ENCODE measurements at regions not wholly inside any gene's neighbourhood (a gene's known extent, or its start where the extent isn't known, plus 50 kb on each side); places are given as distances from the start of the nearest gene placed in this dataset.

- Mint-ChIP-seq H3K27ac (no peak overlapping the region), H3K9me3 (peaks cover 43 to 51% of the 10 kb centered on the region in 2 experiments), H3K27me3 (ENCODE audit: low read depth) (peaks cover 60% of the 10 kb centered on the region), H3K4me3 (no peak overlapping the region), H3K36me3 (ENCODE audit: insufficient read depth in 1 of 3, low read depth in 3 of 3) (peaks cover 0 to 13% (median 4%) of the 10 kb centered on the region in 3 experiments; a peak in 2 of 7 replicates), H3K4me1 (no peaks in the 10 kb centered on the region)
- Histone ChIP-seq H3K79me1 (ENCODE audit: insufficient read depth, low read depth, low read length, poor library complexity, severe bottlenecking) (no peaks in the 10 kb centered on the region), H2AK5ac (ENCODE audit: insufficient read length, low read length) (no peak overlapping the region), H3K9me3 (ENCODE audit: control insufficient read depth, low read depth, low read length) (peaks cover 6% of the 10 kb centered on the region), H3K4ac (ENCODE audit: low read depth, low read length) (no peak overlapping the region), H4K5ac (ENCODE audit: insufficient read length, low read depth, low read length) (no peak overlapping the region), H2AFZ (ENCODE audit: low read length) (no peak overlapping the region), H4K8ac (replicated peaks; ENCODE audit: insufficient read length, low read depth, low read length) (no peak overlapping the region), H3K27me3 (ENCODE audit: insufficient read depth, low read length) (no peaks in the 10 kb centered on the region), H3K56ac (ENCODE audit: insufficient read length, low read depth, low read length) (no peak overlapping the region), H3T11ph (ENCODE audit: low read length) (no peak overlapping the region), H3K79me2 (ENCODE audit: insufficient read depth, low read length) (no peaks in the 10 kb centered on the region), H2BK120ac (ENCODE audit: low read depth, low read length, poor library complexity, severe bottlenecking) (no peak overlapping the region), H3K14ac (ENCODE audit: insufficient read depth, low read length) (no peak overlapping the region), H3K4me2 (ENCODE audit: insufficient read depth, insufficient read length, low read length) (no peak overlapping the region), H3K23me2 (ENCODE audit: insufficient read length, low read depth, low read length, poor library complexity, severe bottlenecking) (no peaks in the 10 kb centered on the region), H2BK5ac (ENCODE audit: insufficient read length, low read length) (no peak overlapping the region), H4K91ac (ENCODE audit: insufficient read length, low read depth, low read length) (no peak overlapping the region), H3K9ac (ENCODE audit: extremely low read depth, insufficient read length, low read length) (no peak overlapping the region), H2BK20ac (ENCODE audit: low read depth, low read length, poor library complexity, severe bottlenecking) (no peak overlapping the region), H3K23ac (ENCODE audit: insufficient read length, low read depth, low read length) (no peak overlapping the region), H3K18ac (ENCODE audit: insufficient read length, low read depth, low read length) (no peak overlapping the region), H3K4me1 (ENCODE audit: insufficient read depth, low read length) (no peaks in the 10 kb centered on the region), H2BK12ac (ENCODE audit: insufficient read length, low read depth, low read length) (no peak overlapping the region), H4K20me1 (ENCODE audit: control insufficient read depth, insufficient read depth, insufficient read length) (no peaks in the 10 kb centered on the region), H3K27ac (ENCODE audit: insufficient read length, low read depth, low read length) (no peak overlapping the region), H2BK15ac (ENCODE audit: low read depth, low read length) (no peak overlapping the region)
- peak; percentile 15 for DNase-seq
- TF ChIP-seq CTCF (conservative IDR thresholded peaks at IDR 0.05) = no peak
- WGBS (ENCODE audit: extremely low coverage, insufficient read length, low lambda C conversion rate) = no CpG with 5 or more reads among the region's 6 CpGs
Observed at GRCh38 chr3:13708871-13709595, 160.1 kb downstream of the FBLN2 start.

All from H9 (cell line).